K562 (cell line): ENCODE measurements at regions not wholly inside any gene's neighbourhood (a gene's known extent, or its start where the extent isn't known, plus 50 kb on each side); places are given as distances from the start of the nearest gene placed in this dataset.

Source experiments
- ATAC-seq: fragments of 200-7000 bp; cut with Tn5 transposase; 3 replicates; pipeline ENCODE4 v1.9.1; 2020; ENCODE audit warnings: moderate library complexity
- BruUV-seq: library from RNA; stranded (reverse); fragments of 400-500 nt; replicated peaks from 2 replicates; lab custom pipeline; 2021; lab: Mats Ljungman, UMichigan
- CTCF ChIA-PET: fragments of 300-600 bp; formaldehyde crosslinking; extraction: SDS; loops from one replicate; lab custom pipeline; 2021; ENCODE audit warnings: low intra/inter-chr PET ratio; lab: Yijun Ruan, JAX
- POLR2A ChIA-PET: fragments of 300-600, 350-650 bp; sonication (Branson Sonifier 250); formaldehyde crosslinking; extraction: SDS; loops from one replicate; lab custom pipeline; 2021; ENCODE audit warnings: antibody characterized with exemption, inconsistent platforms; lab: Yijun Ruan, JAX
- DNase-seq, 4 experiments: peaks; one replicate each; pipeline versions ENCODE4 v3.0.0 to v3.0.0-alpha.2; 2011 to 2018; ENCODE audit warnings: low spot score in 3 of 4, mixed read lengths in 3 of 4; ENCODE audit errors: extremely low read depth in 1 of 4
- FAIRE-seq: peaks from 2 replicates; lab custom pipeline; 2011; peaks lifted over from hg19 to GRCh38; lab: Jason Lieb, UNC
- H2AFZ ChIP-seq: 2 replicates; pipeline ENCODE4 v1.6.0; 2011; ENCODE audit warnings: low read depth, low read length, control low read depth, inconsistent platforms
- H3K27ac ChIP-seq: fragments of 200-600 bp; 3 replicates; pipeline ENCODE4 v1.8.0; 2011; ENCODE audit warnings: low read depth, mild to moderate bottlenecking, control low read depth, inconsistent platforms, low read length, moderate library complexity, mixed read lengths; ENCODE audit errors: extremely low read depth
- H3K27me3 ChIP-seq, 2 experiments: fragments of 300-600 bp in 1 of 2; 2 replicates in 1 of 2; 3 replicates in 1 of 2; pipeline versions ENCODE4 v1.6.0 to v1.8.0; 2011; ENCODE audit warnings: inconsistent platforms in 2 of 2, low read length in 2 of 2, mild to moderate bottlenecking in 1 of 2, mixed read lengths in 1 of 2, moderate library complexity in 1 of 2; ENCODE audit not compliant: control insufficient read depth in 2 of 2, insufficient read depth in 2 of 2
- H3K36me3 ChIP-seq: fragments of 300-600 bp; 3 replicates; pipeline ENCODE4 v1.8.0; 2011; ENCODE audit warnings: mild to moderate bottlenecking, low read length, inconsistent platforms; ENCODE audit not compliant: control insufficient read depth, insufficient read depth
- H3K4me1 ChIP-seq, 2 experiments: fragments of 200-600 bp in 1 of 2; replicated peaks in 1 of 2; 2 replicates in 1 of 2; 3 replicates in 1 of 2; pipeline versions ENCODE4 v1.5.1 to v1.8.0; 2011; ENCODE audit warnings: inconsistent platforms in 2 of 2, low read length in 2 of 2, mild to moderate bottlenecking in 1 of 2, mixed read lengths in 1 of 2, moderate library complexity in 1 of 2; ENCODE audit not compliant: control insufficient read depth in 2 of 2, insufficient read depth in 2 of 2
- H3K4me2 ChIP-seq: 2 replicates; pipeline ENCODE4 v1.6.1; 2011; ENCODE audit warnings: low read length, control low read depth, inconsistent platforms, mixed read lengths; ENCODE audit not compliant: insufficient read depth
- H3K4me3 ChIP-seq: fragments of 200-600 bp; sonication (generic), shearing (Covaris generic); 2 replicates; pipeline ENCODE4 v1.5.1; 2016; ENCODE audit warnings: control low read depth, inconsistent platforms
- H3K79me2 ChIP-seq: fragments of 200-600 bp; 3 replicates; pipeline ENCODE4 v1.8.0; 2011; ENCODE audit warnings: low read length, inconsistent platforms; ENCODE audit not compliant: control insufficient read depth, insufficient read depth
- H3K9ac ChIP-seq, 2 experiments: 2 replicates each; pipeline versions ENCODE4 v1.6.0 to v1.6.1; 2011; ENCODE audit warnings: low read depth in 2 of 2, low read length in 2 of 2, control low read depth in 1 of 2, inconsistent platforms in 1 of 2, mild to moderate bottlenecking in 1 of 2, mixed read lengths in 1 of 2; ENCODE audit not compliant: insufficient read depth in 1 of 2
- H3K9me1 ChIP-seq: one replicate; pipeline ENCODE4 v1.6.0; 2011; ENCODE audit warnings: inconsistent platforms, mild to moderate bottlenecking, low read length, moderate library complexity; ENCODE audit not compliant: control insufficient read depth, insufficient read depth
- H3K9me3 ChIP-seq: replicated peaks from 2 replicates; pipeline ENCODE4 v1.5.1; 2011; ENCODE audit warnings: low read depth, low read length, inconsistent platforms; ENCODE audit not compliant: control insufficient read depth, insufficient read depth
- H4K20me1 ChIP-seq: replicated peaks from 2 replicates; pipeline ENCODE4 v1.6.1; 2011; ENCODE audit warnings: low read length, inconsistent platforms, mixed read lengths; ENCODE audit not compliant: control insufficient read depth, insufficient read depth
- ARHGAP35 ChIP-seq: fragments of 450-650 bp; IDR thresholded peaks from 2 replicates; pipeline ENCODE4 v1.6.1; 2018; ENCODE audit not compliant: partially characterized antibody
- DLX4 ChIP-seq: fragments of 250-450 bp; sonication (Bioruptor Pico); IDR thresholded peaks from 2 replicates; pipeline ENCODE4 v1.6.1; 2021; ENCODE audit warnings: mild to moderate bottlenecking
- EP400 ChIP-seq: fragments of 450-650 bp; IDR thresholded peaks from 2 replicates; pipeline ENCODE4 v1.6.1; 2017; ENCODE audit warnings: antibody characterized with exemption, mild to moderate bottlenecking, moderate library complexity
- NKRF ChIP-seq: fragments of 450-650 bp; IDR thresholded peaks from 2 replicates; pipeline ENCODE4 v1.6.1; 2016; ENCODE audit warnings: borderline replicate concordance
- PRMT5 ChIP-seq: sonication (generic); formaldehyde crosslinking; IDR thresholded peaks from 2 replicates; pipeline ENCODE4 v1.5.0; 2020; ENCODE audit warnings: missing genetic modification reagents
- SOX6 ChIP-seq: fragments of 450-650 bp; IDR thresholded peaks from 2 replicates; pipeline ENCODE4 v1.6.1; 2014; ENCODE audit warnings: mild to moderate bottlenecking
- TCFL5 ChIP-seq: fragments of 250-450 bp; sonication (Bioruptor Pico); conservative IDR thresholded peaks from 2 replicates; pipeline ENCODE4 v1.6.1; 2021; ENCODE audit warnings: mild to moderate bottlenecking, moderate library complexity, matching md5 sums
- WGBS: fragments of 100-300 bp; shearing (Covaris generic); methylation state at CpG from one replicate; pipeline ENCODE4 v1.1.6; 2016; ENCODE audit warnings: low coverage, mixed read lengths; ENCODE audit not compliant: insufficient coverage; ENCODE audit errors: missing lambda C conversion rate; 5-methylcytosine and 5-hydroxymethylcytosine counted together
- in situ Hi-C: fragments of 300-500 bp; cut with MboI; formaldehyde crosslinking; loops from 4 replicates; pipeline ENCODE4 v1.15.0; 2018; ENCODE audit warnings: inconsistent platforms, mixed read lengths
- intact Hi-C: fragments of 100-400 bp; cut with micrococcal nuclease; formaldehyde crosslinking; loops from 2 replicates; pipeline ENCODE4 v1.14.2; 2022

GRCh38 chr10:31129880-31130405, 98.3 kb upstream of the ZNF438 start:
- no peak overlapping the region for H2AFZ ChIP-seq
- H3K4me1 ChIP-seq, result peaks cover 14 to 16% of the 10 kb centered on the region in 2 experiments
- DNase-seq, result no peak
- H3K27ac ChIP-seq, result no peak overlapping the region
- H3K9me1 ChIP-seq, result no peaks in the 10 kb centered on the region
- CTCF ChIA-PET, result no interaction called here
- H3K4me2 ChIP-seq, result no peak overlapping the region
- ATAC-seq, result no peak
- TF ChIP-seq PRMT5 (CRISPR knock-in tag), result no peak
- TF ChIP-seq TCFL5 (CRISPR knock-in tag), result no peak
- TF ChIP-seq SOX6, result no peak
- TF ChIP-seq DLX4 (CRISPR knock-in tag), result no peak
- no peak for TF ChIP-seq ARHGAP35
- TF ChIP-seq EP400, result no peak
- TF ChIP-seq NKRF, result no peak
- H3K9me3 ChIP-seq, result no peaks in the 10 kb centered on the region
- BruUV-seq, result no TSS peak
- no peaks in the 10 kb centered on the region for H3K36me3 ChIP-seq
- no peak for FAIRE-seq
- 40% methylated on average over 6 of the region's 6 CpGs for WGBS
- intact Hi-C loops, result no loop called here
- no peak overlapping the region for H3K9ac ChIP-seq
- no peaks in the 10 kb centered on the region for H4K20me1 ChIP-seq
- POLR2A ChIA-PET, result interaction anchor here (1.4 kb wide), 1 partner anchor 11 kb away, joined by 5 read pairs; no protein-coding TSS in a partner anchor
- H3K79me2 ChIP-seq, result no peaks in the 10 kb centered on the region
- H3K4me3 ChIP-seq, result no peak overlapping the region
- in situ Hi-C loops, result no loop called here
- peaks cover 0 to 2% of the 10 kb centered on the region in 2 experiments; a peak in 1 of 5 replicates for H3K27me3 ChIP-seq
